Caco-2 (cell line): ENCODE measurements at regions not wholly inside any gene's neighbourhood (a gene's known extent, or its start where the extent isn't known, plus 50 kb on each side); places are given as distances from the start of the nearest gene placed in this dataset.

Source experiments
- BruUV-seq: library from RNA; stranded (reverse); fragments of 400-500 nt; replicated peaks from 2 replicates; lab custom pipeline; 2021; lab: Mats Ljungman, UMichigan
- CTCF ChIA-PET: fragments of 300-600 bp; sonication (Branson Sonifier 250); formaldehyde crosslinking; loops from one replicate; lab custom pipeline; 2022; ENCODE audit warnings: antibody characterized with exemption; lab: Charles Lee
- POLR2A ChIA-PET: fragments of 300-600 bp; sonication (Branson Sonifier 250); formaldehyde crosslinking; loops from one replicate; lab custom pipeline; 2022; ENCODE audit warnings: antibody characterized with exemption; lab: Charles Lee
- DNase-seq, 2 experiments: peaks; one replicate each; pipeline versions ENCODE4 v3.0.0 to v3.0.0-alpha.2; 2020 to 2022
- H3K27me3 ChIP-seq: replicated peaks from 2 replicates; pipeline ENCODE4 v1.6.0; 2011; ENCODE audit warnings: low read length; ENCODE audit not compliant: control insufficient read depth, insufficient read depth
- H3K36me3 ChIP-seq: 2 replicates; pipeline ENCODE4 v1.5.1; 2011; ENCODE audit warnings: low read length; ENCODE audit not compliant: control insufficient read depth, insufficient read depth
- H3K4me1 ChIP-seq: fragments of 250-450 bp; sonication (Bioruptor Pico); 2 replicates; pipeline ENCODE4 v1.5.1; 2020; ENCODE audit warnings: mild to moderate bottlenecking
- H3K4me3 ChIP-seq: 2 replicates; pipeline ENCODE4 v1.5.1; 2011; ENCODE audit warnings: low read depth, mild to moderate bottlenecking, control low read depth, low read length
- H3K9me3 ChIP-seq: fragments of 250-450 bp; sonication (Bioruptor Pico); 2 replicates; pipeline ENCODE4 v1.5.1; 2020; ENCODE audit warnings: mild to moderate bottlenecking, moderate library complexity
- H3K27ac Mint-ChIP-seq: one replicate; pipeline ENCODE4 v1.8.0; 2022; ENCODE audit warnings: mixed read lengths; ENCODE audit not compliant: unreplicated experiment
- H3K27me3 Mint-ChIP-seq: one replicate; pipeline ENCODE4 v1.8.0; 2022; ENCODE audit warnings: mixed read lengths; ENCODE audit not compliant: insufficient read depth, unreplicated experiment
- H3K36me3 Mint-ChIP-seq: one replicate; pipeline ENCODE4 v1.8.0; 2022; ENCODE audit warnings: mild to moderate bottlenecking, mixed read lengths; ENCODE audit not compliant: insufficient read depth, unreplicated experiment
- H3K4me1 Mint-ChIP-seq: one replicate; pipeline ENCODE4 v1.8.0; 2022; ENCODE audit warnings: low read depth, mixed read lengths; ENCODE audit not compliant: unreplicated experiment
- H3K4me3 Mint-ChIP-seq: one replicate; pipeline ENCODE4 v1.8.0; 2022; ENCODE audit warnings: mild to moderate bottlenecking, moderate library complexity, mixed read lengths; ENCODE audit not compliant: unreplicated experiment
- H3K9me3 Mint-ChIP-seq: one replicate; pipeline ENCODE4 v1.8.0; 2022; ENCODE audit warnings: mixed read lengths; ENCODE audit not compliant: unreplicated experiment
- intact Hi-C: fragments of 100-400 bp; cut with micrococcal nuclease; formaldehyde crosslinking; loops from one replicate; pipeline ENCODE4 v1.10.0; 2022; ENCODE audit not compliant: unreplicated experiment
- TF ChIP-seq, protein P1 (sequence below), 2 experiments: fragments of 200-600 bp in 1 of 2; IDR thresholded peaks; 1 replicate in 1 of 2; 2 replicates in 1 of 2; pipeline versions ENCODE4 v1.5.1 to v1.8.0; 2011 to 2022; ENCODE audit warnings: antibody characterized with exemption in 1 of 2, control low read depth in 1 of 2, inconsistent platforms in 1 of 2, low read depth in 1 of 2, low read length in 1 of 2, mild to moderate bottlenecking in 1 of 2, moderate library complexity in 1 of 2; ENCODE audit not compliant: insufficient read depth in 1 of 2, severe bottlenecking in 1 of 2, unreplicated experiment in 1 of 2

DNA sequence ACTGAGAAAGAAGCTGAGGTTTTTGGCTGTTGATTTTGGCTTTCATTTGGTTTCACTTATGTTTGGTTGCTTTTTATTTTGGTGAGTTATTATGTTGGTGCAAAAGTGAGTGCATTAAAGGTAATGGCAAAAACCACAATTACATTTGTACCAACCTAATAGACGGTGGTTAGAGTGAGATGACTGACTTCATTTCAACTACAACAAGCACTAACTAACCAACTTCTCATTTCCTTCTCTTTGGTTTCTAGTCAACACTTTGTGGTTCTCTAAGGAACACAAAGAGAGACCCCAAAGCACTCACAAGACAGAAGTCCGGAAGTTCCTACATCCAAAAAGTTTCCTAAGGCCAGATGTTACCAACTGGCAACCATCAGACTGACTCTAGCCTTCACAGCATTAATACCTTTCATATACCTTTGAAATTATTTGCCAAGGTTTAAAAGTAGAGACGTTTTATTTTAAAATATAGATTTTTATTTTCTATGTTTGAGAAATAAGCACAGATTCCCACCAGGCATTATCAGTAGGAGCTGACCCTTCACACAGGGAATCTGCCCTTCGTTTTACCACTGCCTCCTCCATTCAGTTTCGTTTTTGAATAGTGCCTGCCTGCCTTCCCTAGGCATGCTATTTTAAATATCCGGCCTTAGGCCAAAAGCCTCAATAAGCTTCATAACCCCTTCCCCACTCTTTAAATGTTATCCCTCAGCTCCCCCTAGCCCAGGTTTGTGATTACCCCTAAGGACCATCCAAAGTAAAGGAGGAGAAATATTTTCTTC is 301.1 kb upstream of the PTGER4 start:
- TF ChIP-seq, protein P1, sequence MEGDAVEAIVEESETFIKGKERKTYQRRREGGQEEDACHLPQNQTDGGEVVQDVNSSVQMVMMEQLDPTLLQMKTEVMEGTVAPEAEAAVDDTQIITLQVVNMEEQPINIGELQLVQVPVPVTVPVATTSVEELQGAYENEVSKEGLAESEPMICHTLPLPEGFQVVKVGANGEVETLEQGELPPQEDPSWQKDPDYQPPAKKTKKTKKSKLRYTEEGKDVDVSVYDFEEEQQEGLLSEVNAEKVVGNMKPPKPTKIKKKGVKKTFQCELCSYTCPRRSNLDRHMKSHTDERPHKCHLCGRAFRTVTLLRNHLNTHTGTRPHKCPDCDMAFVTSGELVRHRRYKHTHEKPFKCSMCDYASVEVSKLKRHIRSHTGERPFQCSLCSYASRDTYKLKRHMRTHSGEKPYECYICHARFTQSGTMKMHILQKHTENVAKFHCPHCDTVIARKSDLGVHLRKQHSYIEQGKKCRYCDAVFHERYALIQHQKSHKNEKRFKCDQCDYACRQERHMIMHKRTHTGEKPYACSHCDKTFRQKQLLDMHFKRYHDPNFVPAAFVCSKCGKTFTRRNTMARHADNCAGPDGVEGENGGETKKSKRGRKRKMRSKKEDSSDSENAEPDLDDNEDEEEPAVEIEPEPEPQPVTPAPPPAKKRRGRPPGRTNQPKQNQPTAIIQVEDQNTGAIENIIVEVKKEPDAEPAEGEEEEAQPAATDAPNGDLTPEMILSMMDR (IDR thresholded peaks at IDR 0.05; ENCODE audit: insufficient read depth in 1 of 2, low read depth in 1 of 2, low read length in 1 of 2, severe bottlenecking in 1 of 2, unreplicated experiment in 1 of 2) = no peak
- H3K4me1 Mint-ChIP-seq = no peaks in the 10 kb centered on the region
- no peak overlapping the region for H3K27ac Mint-ChIP-seq
- no peaks in the 10 kb centered on the region for H3K27me3 ChIP-seq
- no peak for DNase-seq
- no peak overlapping the region for H3K4me3 Mint-ChIP-seq
- H3K36me3 Mint-ChIP-seq = no peaks in the 10 kb centered on the region
- H3K36me3 ChIP-seq = no peaks in the 10 kb centered on the region
- peaks cover 3% of the 10 kb centered on the region for H3K27me3 Mint-ChIP-seq
- H3K9me3 ChIP-seq = no peaks in the 10 kb centered on the region
- no TSS peak for BruUV-seq
- no peaks in the 10 kb centered on the region for H3K4me1 ChIP-seq
- ChIA-PET POLR2A (no interaction called here), CTCF (no interaction called here)
- no peaks in the 10 kb centered on the region for H3K9me3 Mint-ChIP-seq
- no peak overlapping the region for H3K4me3 ChIP-seq
- intact Hi-C loops = no loop called here

DNA sequence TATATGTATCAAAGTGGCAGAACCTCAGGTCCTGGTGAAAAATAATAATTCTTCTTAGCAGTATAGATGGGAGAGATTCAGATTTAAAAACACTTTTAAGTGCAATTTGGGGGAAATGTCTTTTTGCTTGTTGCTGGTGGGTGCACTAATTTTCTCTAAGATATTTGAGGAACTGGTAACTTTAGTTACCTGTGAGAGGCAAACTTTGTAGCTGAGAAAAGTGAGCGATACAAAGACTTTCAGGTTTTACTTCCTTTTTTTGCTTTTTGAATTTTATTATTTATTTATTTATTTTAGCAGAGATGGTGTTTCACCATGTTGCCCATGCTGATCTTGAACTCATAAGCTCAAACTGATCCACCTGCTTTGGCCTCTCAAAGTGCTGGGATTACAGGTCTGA is 303.1 kb upstream of the PTGER4 start:
- no peak overlapping the region for H3K4me3 ChIP-seq
- Mint-ChIP-seq H3K4me3 (no peak overlapping the region), H3K27me3 (peaks cover 3% of the 10 kb centered on the region), H3K36me3 (no peaks in the 10 kb centered on the region), H3K27ac (no peak overlapping the region), H3K4me1 (no peaks in the 10 kb centered on the region), H3K9me3 (no peaks in the 10 kb centered on the region)
- H3K4me1 ChIP-seq = no peaks in the 10 kb centered on the region
- no peak for DNase-seq
- CTCF ChIA-PET = no interaction called here
- no TSS peak for BruUV-seq
- H3K27me3 ChIP-seq = no peaks in the 10 kb centered on the region
- H3K9me3 ChIP-seq = no peaks in the 10 kb centered on the region
- TF ChIP-seq, protein P1 (IDR thresholded peaks at IDR 0.05; ENCODE audit: insufficient read depth in 1 of 2, low read depth in 1 of 2, low read length in 1 of 2, severe bottlenecking in 1 of 2, unreplicated experiment in 1 of 2) = no peak
- POLR2A ChIA-PET = no interaction called here
- no peaks in the 10 kb centered on the region for H3K36me3 ChIP-seq
- intact Hi-C loops = no loop called here

GRCh38 chr5:40374853-40375252 is 304.9 kb upstream of the PTGER4 start:
- Mint-ChIP-seq H3K27ac (no peak overlapping the region), H3K36me3 (no peaks in the 10 kb centered on the region), H3K4me1 (no peaks in the 10 kb centered on the region), H3K9me3 (no peaks in the 10 kb centered on the region), H3K4me3 (no peak overlapping the region), H3K27me3 (peaks cover 3% of the 10 kb centered on the region)
- Histone ChIP-seq H3K36me3 (no peaks in the 10 kb centered on the region), H3K27me3 (no peaks in the 10 kb centered on the region), H3K4me3 (no peak overlapping the region), H3K4me1 (no peaks in the 10 kb centered on the region), H3K9me3 (no peaks in the 10 kb centered on the region)
- ChIA-PET POLR2A (no interaction called here), CTCF (no interaction called here)
- TF ChIP-seq, protein P1 (IDR thresholded peaks at IDR 0.05; ENCODE audit: insufficient read depth in 1 of 2, low read depth in 1 of 2, low read length in 1 of 2, severe bottlenecking in 1 of 2, unreplicated experiment in 1 of 2) = no peak
- intact Hi-C loops = no loop called here
- BruUV-seq = no TSS peak
- no peak for DNase-seq
